H9 (cell line): ENCODE measurements at regions not wholly inside any gene's neighbourhood (a gene's known extent, or its start where the extent isn't known, plus 50 kb on each side); places are given as distances from the start of the nearest gene placed in this dataset.

Source experiments
- DNase-seq: peaks from one replicate; pipeline ENCODE4 v3.0.0-alpha.2; 2017
- H2AFZ ChIP-seq: one replicate; pipeline ENCODE4 v1.6.1; 2013; ENCODE audit warnings: mild to moderate bottlenecking, low read length, control low read depth, moderate library complexity
- H2AK5ac ChIP-seq: 2 replicates; pipeline ENCODE4 v1.6.1; 2013; ENCODE audit warnings: low read length, control low read depth, mixed read lengths; ENCODE audit not compliant: insufficient read length
- H2BK120ac ChIP-seq: one replicate; pipeline ENCODE4 v1.6.1; 2013; ENCODE audit warnings: low read depth, mild to moderate bottlenecking, low read length, control low read depth, inconsistent platforms; ENCODE audit not compliant: poor library complexity, severe bottlenecking
- H2BK12ac ChIP-seq: 2 replicates; pipeline ENCODE4 v1.6.1; 2013; ENCODE audit warnings: low read length, control low read depth, mixed read lengths, low read depth; ENCODE audit not compliant: insufficient read length
- H2BK15ac ChIP-seq: 2 replicates; pipeline ENCODE4 v1.6.1; 2013; ENCODE audit warnings: low read depth, low read length, control low read depth
- H2BK20ac ChIP-seq: one replicate; pipeline ENCODE4 v1.6.1; 2013; ENCODE audit warnings: low read depth, mild to moderate bottlenecking, low read length, control low read depth, inconsistent platforms; ENCODE audit not compliant: poor library complexity, severe bottlenecking
- H2BK5ac ChIP-seq: 2 replicates; pipeline ENCODE4 v1.6.1; 2013; ENCODE audit warnings: low read length, control low read depth, mixed read lengths; ENCODE audit not compliant: insufficient read length
- H3K14ac ChIP-seq: 2 replicates; pipeline ENCODE4 v1.6.1; 2013; ENCODE audit warnings: low read length, control low read depth; ENCODE audit not compliant: insufficient read depth
- H3K18ac ChIP-seq: 2 replicates; pipeline ENCODE4 v1.6.1; 2013; ENCODE audit warnings: low read depth, mild to moderate bottlenecking, mixed read lengths, low read length, control low read depth; ENCODE audit not compliant: insufficient read length
- H3K23ac ChIP-seq: 2 replicates; pipeline ENCODE4 v1.6.1; 2013; ENCODE audit warnings: low read length, control low read depth, mixed read lengths, low read depth; ENCODE audit not compliant: insufficient read length
- H3K23me2 ChIP-seq: 2 replicates; pipeline ENCODE4 v1.6.1; 2013; ENCODE audit warnings: low read depth, mild to moderate bottlenecking, mixed read lengths, low read length, control low read depth; ENCODE audit not compliant: insufficient read length, poor library complexity, severe bottlenecking
- H3K27ac ChIP-seq: 2 replicates; pipeline ENCODE4 v1.5.1; 2013; ENCODE audit warnings: low read length, control low read depth, mixed read lengths, low read depth; ENCODE audit not compliant: insufficient read length
- H3K27me3 ChIP-seq: 2 replicates; pipeline ENCODE4 v1.6.1; 2013; ENCODE audit warnings: low read length, control low read depth, inconsistent platforms; ENCODE audit not compliant: insufficient read depth
- H3K4ac ChIP-seq: 2 replicates; pipeline ENCODE4 v1.6.1; 2013; ENCODE audit warnings: low read depth, mild to moderate bottlenecking, control low read depth, inconsistent platforms, low read length, moderate library complexity
- H3K4me1 ChIP-seq: 2 replicates; pipeline ENCODE4 v1.6.1; 2013; ENCODE audit warnings: low read length, control low read depth, inconsistent platforms; ENCODE audit not compliant: insufficient read depth
- H3K4me2 ChIP-seq: 2 replicates; pipeline ENCODE4 v1.6.1; 2013; ENCODE audit warnings: low read length, control low read depth, mixed read lengths; ENCODE audit not compliant: insufficient read length, insufficient read depth
- H3K56ac ChIP-seq: 2 replicates; pipeline ENCODE4 v1.6.1; 2013; ENCODE audit warnings: low read depth, mild to moderate bottlenecking, mixed read lengths, low read length, control low read depth; ENCODE audit not compliant: insufficient read length
- H3K79me1 ChIP-seq: 2 replicates; pipeline ENCODE4 v1.6.1; 2013; ENCODE audit warnings: low read depth, mild to moderate bottlenecking, moderate library complexity, low read length, control low read depth, inconsistent platforms; ENCODE audit not compliant: insufficient read depth, poor library complexity, severe bottlenecking
- H3K79me2 ChIP-seq: 2 replicates; pipeline ENCODE4 v1.6.1; 2013; ENCODE audit warnings: low read length, control low read depth, inconsistent platforms; ENCODE audit not compliant: insufficient read depth
- H3K9ac ChIP-seq: 2 replicates; pipeline ENCODE4 v1.6.1; 2013; ENCODE audit warnings: low read length, control low read depth, mixed read lengths; ENCODE audit not compliant: insufficient read length; ENCODE audit errors: extremely low read depth
- H3K9me3 ChIP-seq: one replicate; pipeline ENCODE4 v1.6.1; 2013; ENCODE audit warnings: low read depth, low read length, inconsistent platforms; ENCODE audit not compliant: control insufficient read depth
- H3T11ph ChIP-seq: one replicate; pipeline ENCODE4 v1.6.1; 2013; ENCODE audit warnings: mild to moderate bottlenecking, low read length, control low read depth, inconsistent platforms
- H4K20me1 ChIP-seq: one replicate; pipeline ENCODE4 v1.6.1; 2013; ENCODE audit not compliant: control insufficient read depth, insufficient read length, insufficient read depth
- H4K5ac ChIP-seq: 2 replicates; pipeline ENCODE4 v1.6.1; 2013; ENCODE audit warnings: low read depth, mild to moderate bottlenecking, mixed read lengths, low read length, control low read depth; ENCODE audit not compliant: insufficient read length
- H4K8ac ChIP-seq: replicated peaks from 2 replicates; pipeline ENCODE4 v1.6.1; 2013; ENCODE audit warnings: low read length, control low read depth, mixed read lengths, low read depth; ENCODE audit not compliant: insufficient read length
- H4K91ac ChIP-seq: 2 replicates; pipeline ENCODE4 v1.6.1; 2013; ENCODE audit warnings: low read depth, mild to moderate bottlenecking, moderate library complexity, mixed read lengths, low read length, control low read depth; ENCODE audit not compliant: insufficient read length
- H3K27ac Mint-ChIP-seq, 3 experiments: 2 replicates in 2 of 3; 3 replicates in 1 of 3; pipeline ENCODE4 v1.8.0; 2020 to 2021; ENCODE audit warnings: mixed read lengths in 3 of 3, mild to moderate bottlenecking in 1 of 3, moderate library complexity in 1 of 3
- H3K27me3 Mint-ChIP-seq: 2 replicates; pipeline ENCODE4 v1.8.0; 2021; ENCODE audit warnings: low read depth, mild to moderate bottlenecking, moderate library complexity, mixed read lengths
- H3K36me3 Mint-ChIP-seq, 3 experiments: 2 replicates in 2 of 3; 3 replicates in 1 of 3; pipeline ENCODE4 v1.8.0; 2020 to 2021; ENCODE audit warnings: low read depth in 3 of 3, mixed read lengths in 3 of 3; ENCODE audit not compliant: insufficient read depth in 1 of 3
- H3K4me1 Mint-ChIP-seq, 2 experiments: 2 replicates each; pipeline ENCODE4 v1.8.0; 2020; ENCODE audit warnings: mixed read lengths in 2 of 2
- H3K4me3 Mint-ChIP-seq, 2 experiments: 2 replicates in 1 of 2; 3 replicates in 1 of 2; pipeline ENCODE4 v1.8.0; 2020 to 2021; ENCODE audit warnings: mild to moderate bottlenecking in 2 of 2, mixed read lengths in 2 of 2, moderate library complexity in 1 of 2
- H3K9me3 Mint-ChIP-seq, 2 experiments: 2 replicates in 1 of 2; 3 replicates in 1 of 2; pipeline ENCODE4 v1.8.0; 2020; ENCODE audit warnings: mild to moderate bottlenecking in 2 of 2, mixed read lengths in 2 of 2, moderate library complexity in 1 of 2
- WGBS: extraction: QIAGEN DNeasy Blood & Tissue Kit; methylation state at CpG from one replicate; pipeline ENCODE4 v1.1.7; 2013; ENCODE audit warnings: missing lambda C conversion rate, low lambda C conversion rate, mixed read lengths; ENCODE audit not compliant: insufficient read length; ENCODE audit errors: extremely low coverage; 5-methylcytosine and 5-hydroxymethylcytosine counted together
- TF ChIP-seq, protein P1 (sequence below): fragments of 200-600 bp; sonication (generic); conservative IDR thresholded peaks from 3 replicates; pipeline ENCODE4 v1.8.0; 2021; ENCODE audit warnings: antibody characterized with exemption, mild to moderate bottlenecking

DNA sequence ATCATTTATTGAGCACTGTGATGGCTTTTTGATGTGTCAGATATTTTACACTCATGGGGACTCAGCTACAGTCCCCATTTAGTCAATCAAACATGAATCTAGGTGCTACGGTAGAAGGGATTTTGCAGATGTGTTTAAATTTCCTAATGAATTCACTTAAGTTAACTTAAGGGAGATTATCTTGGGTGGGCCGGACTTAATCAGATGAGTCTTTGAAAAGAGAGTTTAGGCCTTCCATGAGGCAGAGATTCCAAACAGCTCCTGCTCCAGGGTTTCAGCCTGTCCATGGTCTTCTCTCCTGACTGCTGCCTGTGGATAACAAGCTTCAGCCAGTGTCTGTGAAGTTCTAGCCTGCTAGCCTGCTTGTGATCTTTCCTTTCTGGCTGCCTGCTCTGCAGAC, 202.4 kb downstream of the IDS start:
- no peak overlapping the region for H3K14ac ChIP-seq

More for the DNA sequence above, 202.4 kb downstream of the IDS start:
- H3K23ac ChIP-seq: no peak overlapping the region
- no peak overlapping the region for H4K91ac ChIP-seq
- H2BK5ac ChIP-seq: no peak overlapping the region
- no peak overlapping the region for H2BK15ac ChIP-seq
- H3K9me3 ChIP-seq: peaks cover 52% of the 10 kb centered on the region
- no peak overlapping the region for H3T11ph ChIP-seq
- no peak overlapping the region for H2AFZ ChIP-seq
- no peaks in the 10 kb centered on the region for H3K27me3 ChIP-seq
- H3K79me2 ChIP-seq: no peaks in the 10 kb centered on the region
- H3K18ac ChIP-seq: no peak overlapping the region
- TF ChIP-seq, protein P1, sequence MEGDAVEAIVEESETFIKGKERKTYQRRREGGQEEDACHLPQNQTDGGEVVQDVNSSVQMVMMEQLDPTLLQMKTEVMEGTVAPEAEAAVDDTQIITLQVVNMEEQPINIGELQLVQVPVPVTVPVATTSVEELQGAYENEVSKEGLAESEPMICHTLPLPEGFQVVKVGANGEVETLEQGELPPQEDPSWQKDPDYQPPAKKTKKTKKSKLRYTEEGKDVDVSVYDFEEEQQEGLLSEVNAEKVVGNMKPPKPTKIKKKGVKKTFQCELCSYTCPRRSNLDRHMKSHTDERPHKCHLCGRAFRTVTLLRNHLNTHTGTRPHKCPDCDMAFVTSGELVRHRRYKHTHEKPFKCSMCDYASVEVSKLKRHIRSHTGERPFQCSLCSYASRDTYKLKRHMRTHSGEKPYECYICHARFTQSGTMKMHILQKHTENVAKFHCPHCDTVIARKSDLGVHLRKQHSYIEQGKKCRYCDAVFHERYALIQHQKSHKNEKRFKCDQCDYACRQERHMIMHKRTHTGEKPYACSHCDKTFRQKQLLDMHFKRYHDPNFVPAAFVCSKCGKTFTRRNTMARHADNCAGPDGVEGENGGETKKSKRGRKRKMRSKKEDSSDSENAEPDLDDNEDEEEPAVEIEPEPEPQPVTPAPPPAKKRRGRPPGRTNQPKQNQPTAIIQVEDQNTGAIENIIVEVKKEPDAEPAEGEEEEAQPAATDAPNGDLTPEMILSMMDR: no peak
- no peak for DNase-seq
- H2AK5ac ChIP-seq: no peak overlapping the region
- H3K27ac ChIP-seq: no peak overlapping the region
- Mint-ChIP-seq H3K27ac (no peak overlapping the region), H3K9me3 (peaks cover 69 to 84% of the 10 kb centered on the region in 2 experiments), H3K36me3 (peaks cover 0 to 1% (median 0%) of the 10 kb centered on the region in 3 experiments; a peak in 2 of 7 replicates), H3K27me3 (peaks cover 1% of the 10 kb centered on the region; the same call in 1 of the 2 replicates), H3K4me1 (peaks cover 2 to 8% of the 10 kb centered on the region in 2 experiments; a peak in 2 of 4 replicates), H3K4me3 (no peak overlapping the region)
- no peak overlapping the region for H4K5ac ChIP-seq
- H2BK120ac ChIP-seq: no peak overlapping the region
- no peaks in the 10 kb centered on the region for H3K4me1 ChIP-seq
- no peak overlapping the region for H3K4me2 ChIP-seq
- H4K20me1 ChIP-seq: no peaks in the 10 kb centered on the region
- H2BK12ac ChIP-seq: no peak overlapping the region
- H3K23me2 ChIP-seq: no peaks in the 10 kb centered on the region
- no peak overlapping the region for H4K8ac ChIP-seq
- H3K4ac ChIP-seq: no peak overlapping the region
- H2BK20ac ChIP-seq: no peak overlapping the region
- H3K56ac ChIP-seq: no peak overlapping the region
- H3K9ac ChIP-seq: no peak overlapping the region
- H3K79me1 ChIP-seq: no peaks in the 10 kb centered on the region
- no CpG with 5 or more reads among the region's 2 CpGs for WGBS
